ENCODE measurements at regions not wholly inside any gene's neighbourhood (a gene's known extent, or its start where the extent isn't known, plus 50 kb on each side); places are given as distances from the start of the nearest gene placed in this dataset.

DNA sequence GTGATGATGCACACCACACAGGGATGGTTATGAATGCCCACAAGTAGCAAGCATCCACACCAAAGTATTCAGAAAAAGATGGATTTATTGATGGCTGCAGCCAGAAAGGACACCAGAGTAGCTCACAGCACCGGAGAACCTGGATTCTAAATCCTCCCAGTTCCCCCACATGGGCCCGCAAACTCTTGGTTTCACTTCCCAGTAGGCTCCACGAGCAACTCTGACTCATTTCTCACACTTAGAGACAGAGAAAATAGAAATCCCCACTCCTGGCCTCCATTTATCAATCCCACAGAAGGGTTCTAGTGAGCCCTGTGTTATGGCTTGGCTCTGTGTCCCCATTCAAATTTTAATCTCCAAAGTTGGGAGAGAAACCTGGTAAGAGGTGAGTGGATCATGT lies 426.7 kb upstream of the MYT1L start:
- Histone ChIP-seq H2AFZ (replicated peaks) (no peak overlapping the region), H3K27me3 (no peaks in the 10 kb centered on the region), H4K20me1 (ENCODE audit: low read depth) (no peaks in the 10 kb centered on the region), H3K4me1 (no peaks in the 10 kb centered on the region), H3K27ac (no peak overlapping the region), H3K36me3 (no peaks in the 10 kb centered on the region), H3K9ac (no peak overlapping the region), H3K4me3 (no peak overlapping the region), H3K79me2 (ENCODE audit: low read depth) (no peaks in the 10 kb centered on the region), H3K9me3 (ENCODE audit: low read depth) (peaks cover 3% of the 10 kb centered on the region), H3K4me2 (no peak overlapping the region), H3F3A (ENCODE audit: low read depth) (no peaks in the 10 kb centered on the region)
- H3K27ac Mint-ChIP-seq = no peak overlapping the region
- H3K36me3 Mint-ChIP-seq = peaks cover 4% of the 10 kb centered on the region
- DNase-seq (ENCODE audit: low spot score) = no peak
- H3K4me3 Mint-ChIP-seq = no peak overlapping the region
- peaks cover 4% of the 10 kb centered on the region for H3K4me1 Mint-ChIP-seq
- peaks cover 10% of the 10 kb centered on the region for H3K27me3 Mint-ChIP-seq (ENCODE audit: insufficient read depth, low read depth)
- peaks cover 24% of the 10 kb centered on the region for H3K9me3 Mint-ChIP-seq
- no peak for TF ChIP-seq EZH2 (IDR thresholded peaks at IDR 0.05)
- TF ChIP-seq EZH2phosphoT487 (IDR thresholded peaks at IDR 0.05) = no peak
- TF ChIP-seq, protein P1, sequence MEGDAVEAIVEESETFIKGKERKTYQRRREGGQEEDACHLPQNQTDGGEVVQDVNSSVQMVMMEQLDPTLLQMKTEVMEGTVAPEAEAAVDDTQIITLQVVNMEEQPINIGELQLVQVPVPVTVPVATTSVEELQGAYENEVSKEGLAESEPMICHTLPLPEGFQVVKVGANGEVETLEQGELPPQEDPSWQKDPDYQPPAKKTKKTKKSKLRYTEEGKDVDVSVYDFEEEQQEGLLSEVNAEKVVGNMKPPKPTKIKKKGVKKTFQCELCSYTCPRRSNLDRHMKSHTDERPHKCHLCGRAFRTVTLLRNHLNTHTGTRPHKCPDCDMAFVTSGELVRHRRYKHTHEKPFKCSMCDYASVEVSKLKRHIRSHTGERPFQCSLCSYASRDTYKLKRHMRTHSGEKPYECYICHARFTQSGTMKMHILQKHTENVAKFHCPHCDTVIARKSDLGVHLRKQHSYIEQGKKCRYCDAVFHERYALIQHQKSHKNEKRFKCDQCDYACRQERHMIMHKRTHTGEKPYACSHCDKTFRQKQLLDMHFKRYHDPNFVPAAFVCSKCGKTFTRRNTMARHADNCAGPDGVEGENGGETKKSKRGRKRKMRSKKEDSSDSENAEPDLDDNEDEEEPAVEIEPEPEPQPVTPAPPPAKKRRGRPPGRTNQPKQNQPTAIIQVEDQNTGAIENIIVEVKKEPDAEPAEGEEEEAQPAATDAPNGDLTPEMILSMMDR (IDR thresholded peaks at IDR 0.05) = no peak

DNA sequence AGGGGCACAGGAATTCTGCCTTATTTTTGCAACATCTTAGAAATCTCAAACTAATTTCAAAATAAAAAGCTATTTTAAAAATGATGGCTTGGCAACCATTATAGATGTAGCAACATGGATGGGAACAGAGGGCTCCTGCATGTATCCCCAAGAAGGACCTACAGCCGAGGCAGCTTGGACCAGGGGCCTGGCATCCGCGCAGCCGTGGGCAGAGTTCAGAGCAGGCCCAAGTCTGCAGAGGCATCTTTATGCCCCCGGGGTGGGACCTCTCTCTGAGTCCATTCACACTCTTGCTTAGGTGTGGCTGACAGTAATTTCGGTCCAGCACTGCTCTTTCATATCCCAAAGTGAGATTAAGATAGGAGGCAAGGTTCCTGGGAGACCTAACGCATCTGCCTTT lies 425.8 kb upstream of the MYT1L start:
- Histone ChIP-seq H3K4me3 (no peak overlapping the region), H3K9me3 (ENCODE audit: low read depth) (peaks cover 3% of the 10 kb centered on the region), H3K9ac (no peak overlapping the region), H3K36me3 (no peaks in the 10 kb centered on the region), H3K4me2 (no peak overlapping the region), H3K4me1 (no peaks in the 10 kb centered on the region), H3K79me2 (ENCODE audit: low read depth) (no peaks in the 10 kb centered on the region), H2AFZ (replicated peaks) (no peak overlapping the region), H3K27me3 (no peaks in the 10 kb centered on the region), H3K27ac (no peak overlapping the region), H3F3A (ENCODE audit: low read depth) (no peaks in the 10 kb centered on the region), H4K20me1 (ENCODE audit: low read depth) (no peaks in the 10 kb centered on the region)
- Mint-ChIP-seq H3K27me3 (ENCODE audit: insufficient read depth, low read depth) (peaks cover 10% of the 10 kb centered on the region), H3K27ac (no peak overlapping the region), H3K4me3 (no peak overlapping the region), H3K4me1 (peaks cover 4% of the 10 kb centered on the region), H3K36me3 (peaks cover 4% of the 10 kb centered on the region), H3K9me3 (peaks cover 27% of the 10 kb centered on the region)
- TF ChIP-seq, protein P1 (IDR thresholded peaks at IDR 0.05) = no peak
- TF ChIP-seq EZH2 (IDR thresholded peaks at IDR 0.05) (no peak), EZH2phosphoT487 (IDR thresholded peaks at IDR 0.05) (no peak)
- DNase-seq (ENCODE audit: low spot score) = no peak

DNA sequence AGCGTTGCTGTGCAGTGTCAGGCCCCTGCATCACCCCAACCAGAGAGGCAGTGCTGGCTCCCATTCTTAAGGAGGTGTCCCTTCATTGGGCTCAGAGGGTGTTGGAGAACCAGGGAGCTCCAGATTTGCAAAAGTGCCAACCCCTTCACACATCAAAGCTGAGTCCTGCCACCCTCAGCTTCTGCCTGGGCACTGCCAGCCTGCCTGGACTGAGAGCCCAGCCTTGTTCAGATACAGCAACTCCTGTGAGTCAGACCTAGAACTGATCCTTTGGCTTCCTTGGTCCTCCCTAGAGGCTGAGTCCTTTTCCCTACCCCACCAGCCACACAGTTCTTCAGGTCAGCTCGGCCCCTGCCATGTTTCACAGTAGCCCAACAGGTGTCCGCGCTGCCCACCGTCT lies 424.9 kb upstream of the MYT1L start:
- H3K36me3 Mint-ChIP-seq = peaks cover 4% of the 10 kb centered on the region

More for the DNA sequence above, 424.9 kb upstream of the MYT1L start:
- no peak overlapping the region for H3K27ac ChIP-seq
- Mint-ChIP-seq H3K4me3 (no peak overlapping the region), H3K4me1 (peaks cover 4% of the 10 kb centered on the region), H3K9me3 (peaks cover 31% of the 10 kb centered on the region), H3K27ac (no peak overlapping the region), H3K27me3 (ENCODE audit: insufficient read depth, low read depth) (peaks cover 11% of the 10 kb centered on the region)
- H3K4me1 ChIP-seq = no peaks in the 10 kb centered on the region
- H3K4me2 ChIP-seq = no peak overlapping the region
- no peaks in the 10 kb centered on the region for H3K36me3 ChIP-seq
- H3F3A ChIP-seq (ENCODE audit: low read depth) = no peaks in the 10 kb centered on the region
- no peak overlapping the region for H3K9ac ChIP-seq
- no peak for DNase-seq (ENCODE audit: low spot score)
- no peaks in the 10 kb centered on the region for H3K79me2 ChIP-seq (ENCODE audit: low read depth)
- no peak for TF ChIP-seq EZH2phosphoT487 (IDR thresholded peaks at IDR 0.05)
- TF ChIP-seq, protein P1 (IDR thresholded peaks at IDR 0.05) = no peak
- no peak for TF ChIP-seq EZH2 (IDR thresholded peaks at IDR 0.05)
- no peaks in the 10 kb centered on the region for H4K20me1 ChIP-seq (ENCODE audit: low read depth)
- no peaks in the 10 kb centered on the region for H3K27me3 ChIP-seq
- no peak overlapping the region for H2AFZ ChIP-seq (replicated peaks)
- no peak overlapping the region for H3K4me3 ChIP-seq
- peaks cover 3% of the 10 kb centered on the region for H3K9me3 ChIP-seq (ENCODE audit: low read depth)
